SK-N-SH (cell line): ENCODE measurements at regions not wholly inside any gene's neighbourhood (a gene's known extent, or its start where the extent isn't known, plus 50 kb on each side); places are given as distances from the start of the nearest gene placed in this dataset.

Source experiments
- CTCF ChIA-PET: fragments of 300-600, 350-600 bp; formaldehyde crosslinking; extraction: SDS; loops from one replicate; lab custom pipeline; 2021; lab: Yijun Ruan, JAX
- POLR2A ChIA-PET: fragments of 350-600 bp; sonication (Branson Sonifier 250); formaldehyde crosslinking; extraction: SDS; loops from one replicate; lab custom pipeline; 2020; ENCODE audit warnings: antibody characterized with exemption, inconsistent platforms; lab: Yijun Ruan, JAX
- DNase-seq: peaks from one replicate; pipeline ENCODE4 v3.0.0; 2012
- H2AFZ ChIP-seq: fragments of 200-600 bp; sonication (generic); 2 replicates; pipeline ENCODE4 v1.8.1; 2016; ENCODE audit warnings: antibody characterized with exemption, mild to moderate bottlenecking, low read depth
- H3F3A ChIP-seq: fragments of 200-600 bp; sonication (generic); replicated peaks from 2 replicates; pipeline ENCODE3; 2016; ENCODE audit warnings: antibody characterized with exemption, mild to moderate bottlenecking; ENCODE audit not compliant: insufficient read depth
- H3K27ac ChIP-seq, 2 experiments: fragments of 200-500 bp in 1 of 2; fragments of 200-600 bp in 1 of 2; sonication (Bioruptor generic) in 1 of 2; sonication (generic), shearing (Covaris generic) in 1 of 2; 2 replicates each; pipeline versions ENCODE4 v1.5.1 to v1.6.1; 2014 to 2016; ENCODE audit warnings: low read depth in 2 of 2, inconsistent platforms in 1 of 2, low read length in 1 of 2, mild to moderate bottlenecking in 1 of 2, mixed read lengths in 1 of 2
- H3K27me3 ChIP-seq: fragments of 200-600 bp; sonication (generic), shearing (Covaris generic); 2 replicates; pipeline ENCODE4 v1.6.1; 2016; ENCODE audit warnings: mixed run types; ENCODE audit not compliant: insufficient read depth
- H3K36me3 ChIP-seq, 2 experiments: fragments of 200-500 bp in 1 of 2; fragments of 200-600 bp in 1 of 2; sonication (Bioruptor generic) in 1 of 2; sonication (generic) in 1 of 2; replicated peaks in 1 of 2; 2 replicates each; pipeline versions ENCODE3 to v1.5.1; 2014 to 2016; ENCODE audit warnings: low read length in 1 of 2, mild to moderate bottlenecking in 1 of 2; ENCODE audit not compliant: insufficient read depth in 2 of 2, control insufficient read depth in 1 of 2
- H3K4me1 ChIP-seq, 2 experiments: fragments of 200-500 bp in 1 of 2; fragments of 200-600 bp in 1 of 2; sonication (Bioruptor generic) in 1 of 2; sonication (generic), shearing (Covaris generic) in 1 of 2; 2 replicates each; pipeline versions ENCODE4 v1.5.1 to v1.6.1; 2014 to 2016; ENCODE audit warnings: low read depth in 1 of 2, low read length in 1 of 2, mixed run types in 1 of 2; ENCODE audit not compliant: insufficient read depth in 2 of 2, control insufficient read depth in 1 of 2
- H3K4me2 ChIP-seq: fragments of 200-600 bp; sonication (generic), shearing (Covaris generic); 2 replicates; pipeline ENCODE4 v1.6.1; 2017; ENCODE audit warnings: mixed run types
- H3K4me3 ChIP-seq, 2 experiments: fragments of 200-500 bp in 1 of 2; fragments of 200-600 bp in 1 of 2; sonication (Bioruptor generic) in 1 of 2; sonication (generic), shearing (Covaris generic) in 1 of 2; 2 replicates each; pipeline versions ENCODE4 v1.5.1 to v1.8.1; 2014 to 2016; ENCODE audit warnings: low read depth in 2 of 2, inconsistent platforms in 1 of 2, low read length in 1 of 2, mild to moderate bottlenecking in 1 of 2, mixed read lengths in 1 of 2, moderate library complexity in 1 of 2
- H3K79me2 ChIP-seq: fragments of 200-600 bp; sonication (generic); 2 replicates; pipeline ENCODE4 v1.8.1; 2017; ENCODE audit warnings: mild to moderate bottlenecking; ENCODE audit not compliant: insufficient read depth
- H3K9ac ChIP-seq: fragments of 200-600 bp; sonication (generic); 2 replicates; pipeline ENCODE4 v1.6.1; 2017; ENCODE audit warnings: mixed run types
- H3K9me2 ChIP-seq: fragments of 200-600 bp; sonication (generic); 2 replicates; pipeline ENCODE4 v1.6.1; 2017; ENCODE audit warnings: mixed run types
- H3K9me3 ChIP-seq: fragments of 200-600 bp; sonication (generic); 2 replicates; pipeline ENCODE4 v1.6.1; 2017; ENCODE audit warnings: mixed run types, mild to moderate bottlenecking, moderate library complexity
- H4K20me1 ChIP-seq: fragments of 200-600 bp; sonication (generic); 2 replicates; pipeline ENCODE4 v1.6.1; 2017; ENCODE audit warnings: mild to moderate bottlenecking, mixed run types; ENCODE audit not compliant: insufficient read depth
- CHD2 ChIP-seq: fragments of 150-350 bp; IDR thresholded peaks from 2 replicates; pipeline ENCODE4 v1.6.1; 2018; ENCODE audit warnings: low read length; ENCODE audit not compliant: partially characterized antibody
- CTCF ChIP-seq: fragments of 200-600 bp; sonication (generic); IDR thresholded peaks from 2 replicates; pipeline ENCODE4 v1.6.1; 2017; ENCODE audit warnings: antibody characterized with exemption, mild to moderate bottlenecking, moderate library complexity
- EZH2phosphoT487 ChIP-seq: fragments of 200-600 bp; sonication (generic); IDR thresholded peaks from 2 replicates; pipeline ENCODE4 v1.6.1; 2017; ENCODE audit warnings: low read depth, mixed run types, mild to moderate bottlenecking, antibody characterized with exemption, moderate library complexity, borderline replicate concordance
- FOXM1 ChIP-seq: IDR thresholded peaks from 2 replicates; pipeline ENCODE4 v1.4.0; 2012; ENCODE audit warnings: low read depth, mild to moderate bottlenecking
- MAX ChIP-seq: IDR thresholded peaks from 2 replicates; pipeline ENCODE4 v1.4.0; 2012; ENCODE audit warnings: low read depth
- MEF2A ChIP-seq: IDR thresholded peaks from 2 replicates; pipeline ENCODE4 v1.4.0; 2012; ENCODE audit warnings: low read depth, borderline replicate concordance
- NFIC ChIP-seq: IDR thresholded peaks from 2 replicates; pipeline ENCODE4 v1.4.0; 2012; ENCODE audit warnings: borderline replicate concordance
- POLR2AphosphoS5 ChIP-seq: IDR thresholded peaks from 2 replicates; pipeline ENCODE4 v1.6.1; 2012; ENCODE audit warnings: low read depth, low read length
- RCOR1 ChIP-seq: fragments of 150-350 bp; IDR thresholded peaks from 2 replicates; pipeline ENCODE4 v1.6.1; 2017; ENCODE audit warnings: antibody characterized with exemption, low read length
- REST ChIP-seq: IDR thresholded peaks from 2 replicates; pipeline ENCODE4 v1.6.1; 2012; ENCODE audit warnings: mild to moderate bottlenecking, low read depth, low read length, moderate library complexity
- RFX5 ChIP-seq: IDR thresholded peaks from 2 replicates; pipeline ENCODE4 v1.6.1; 2012; ENCODE audit warnings: mild to moderate bottlenecking, improper control_type of control experiment, low read length
- SMC3 ChIP-seq: IDR thresholded peaks from 2 replicates; pipeline ENCODE4 v1.6.1; 2012; ENCODE audit warnings: low read depth, low read length, improper control_type of control experiment
- TAF1 ChIP-seq: IDR thresholded peaks from 2 replicates; pipeline ENCODE4 v1.6.1; 2012; ENCODE audit warnings: low read depth, mild to moderate bottlenecking, low read length, moderate library complexity, borderline replicate concordance
- TCF12 ChIP-seq: IDR thresholded peaks from 2 replicates; pipeline ENCODE4 v1.4.0; 2012
- WGBS: methylation state at CpG from one replicate; pipeline ENCODE4 v1.1.6; 2017; ENCODE audit warnings: low lambda C conversion rate; 5-methylcytosine and 5-hydroxymethylcytosine counted together

GRCh38 chr12:105538880-105539279, 208.4 kb downstream of the C12orf75 start:
- 0 out of 2 replicates have a peak, but pooled peaks cover 3% of the 10 kb centered on the region for H3K9me3 ChIP-seq
- 55% methylated on average over 7 of the region's 10 CpGs for WGBS
- no peak for DNase-seq
- H3K9me2 ChIP-seq, result no peaks in the 10 kb centered on the region
- ChIA-PET CTCF (interaction anchor here (0.6 to 0.8 kb wide), 2 partner anchors 15 to 450 kb away, joined by 3 read pairs; no protein-coding TSS in a partner anchor), POLR2A (no interaction called here)
- no peaks in the 10 kb centered on the region for H3K36me3 ChIP-seq
- no peak overlapping the region for H3K9ac ChIP-seq
- no peak overlapping the region for H2AFZ ChIP-seq
- TF ChIP-seq RCOR1, result no peak
- TF ChIP-seq MEF2A, result no peak
- TF ChIP-seq POLR2AphosphoS5, result no peak
- no peak for TF ChIP-seq NFIC
- TF ChIP-seq CTCF, result no peak
- TF ChIP-seq SMC3, result no peak
- no peak for TF ChIP-seq FOXM1
- no peak for TF ChIP-seq RFX5
- no peak for TF ChIP-seq CHD2
- no peak for TF ChIP-seq TCF12
- no peak for TF ChIP-seq EZH2phosphoT487
- no peak for TF ChIP-seq TAF1
- no peak for TF ChIP-seq REST
- H3K4me2 ChIP-seq, result no peak overlapping the region
- H4K20me1 ChIP-seq, result no peaks in the 10 kb centered on the region
- H3K4me3 ChIP-seq, result no peak overlapping the region
- H3F3A ChIP-seq, result no peaks in the 10 kb centered on the region
- no peaks in the 10 kb centered on the region for H3K4me1 ChIP-seq
- H3K79me2 ChIP-seq, result no peaks in the 10 kb centered on the region
- no peak overlapping the region for H3K27ac ChIP-seq
- H3K27me3 ChIP-seq, result no peaks in the 10 kb centered on the region

- no peaks in the 10 kb centered on the region for H3K27me3 ChIP-seq
- 67% methylated on average over 1 of the region's 3 CpGs for WGBS
- TF ChIP-seq MAX, result no peak
- H3K27ac ChIP-seq, result no peak overlapping the region
- no peaks in the 10 kb centered on the region for H3K9me2 ChIP-seq
- H3K9ac ChIP-seq, result no peak overlapping the region
- H3F3A ChIP-seq, result no peaks in the 10 kb centered on the region
- CTCF ChIA-PET, result interaction anchor here (0.8 kb wide), 1 partner anchor 16 kb away, joined by 3 read pairs; no protein-coding TSS in a partner anchor
- H3K4me1 ChIP-seq, result no peaks in the 10 kb centered on the region
- POLR2A ChIA-PET, result no interaction called here
- H2AFZ ChIP-seq, result no peak overlapping the region
- no peak overlapping the region for H3K4me2 ChIP-seq
- no peaks in the 10 kb centered on the region for H3K79me2 ChIP-seq
- H3K36me3 ChIP-seq, result no peaks in the 10 kb centered on the region
- no peaks in the 10 kb centered on the region for H3K9me3 ChIP-seq
- no peak overlapping the region for H3K4me3 ChIP-seq
- H4K20me1 ChIP-seq, result no peaks in the 10 kb centered on the region
- no peak for DNase-seq
These were observed 209.2 kb downstream of the C12orf75 start for GRCh38 chr12:105539735-105540134.
